ENCODE measurements at regions not wholly inside any gene's neighbourhood (a gene's known extent, or its start where the extent isn't known, plus 50 kb on each side); places are given as distances from the start of the nearest gene placed in this dataset.
"Not testable (repeated sequence)": the region's sequence is repeated elsewhere in the genome, so short reads cannot be mapped to it uniquely, and the experiment has no call there.

DNA sequence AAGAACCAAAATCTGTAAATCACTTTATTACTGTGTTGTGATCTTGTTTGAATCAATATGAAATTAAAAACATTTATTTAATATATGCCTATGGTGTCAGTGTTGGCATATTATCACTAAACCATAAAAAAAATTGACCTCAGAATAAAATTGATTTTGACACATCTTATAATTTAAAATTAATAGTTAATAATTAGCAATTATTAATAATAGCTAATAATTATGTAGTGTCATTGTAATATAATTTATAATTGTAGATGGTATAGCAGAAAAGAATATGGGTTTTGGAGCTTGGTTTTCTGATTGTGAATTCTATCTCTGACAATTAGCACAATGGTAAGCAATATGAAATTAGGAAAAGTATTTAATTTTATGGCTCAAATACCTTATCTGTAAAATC is 89.4 kb upstream of the CNTNAP2 start:
- Histone ChIP-seq H3K9me3 (no peaks in the 10 kb centered on the region), H3K27ac (no peak overlapping the region), H3K36me3 (no peaks in the 10 kb centered on the region), H3K4me3 (no peak overlapping the region), H3K27me3 (no peaks in the 10 kb centered on the region), H3K4me1 (no peaks in the 10 kb centered on the region)
- intact Hi-C loops (cut with DNase I): no loop called here
- DNase-seq (no peak), ATAC-seq (no peak)
- TF ChIP-seq POLR2A (IDR thresholded peaks at IDR 0.05) (no peak), CTCF (IDR thresholded peaks at IDR 0.05) (no peak)

DNA sequence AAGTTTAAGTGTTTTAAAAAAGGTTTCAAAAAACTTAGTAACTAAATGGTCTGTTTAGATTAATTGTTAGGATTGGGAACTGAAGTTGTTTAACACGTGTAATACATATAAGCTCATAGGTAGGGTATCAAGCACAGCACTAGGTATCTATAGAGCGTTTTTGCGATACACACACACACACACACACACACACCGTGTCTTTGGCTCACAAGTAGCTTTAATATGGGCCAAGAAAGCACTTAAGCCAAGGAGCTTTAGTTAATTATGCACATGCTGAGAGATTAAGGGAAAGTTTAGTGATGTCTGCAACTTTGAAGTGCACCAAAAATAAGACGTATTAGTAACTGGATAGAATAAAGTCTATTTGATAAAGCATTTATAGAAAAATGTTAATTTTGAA is 93.8 kb upstream of the CNTNAP2 start:
- TF ChIP-seq POLR2A (IDR thresholded peaks at IDR 0.05): no peak
- TF ChIP-seq CTCF (IDR thresholded peaks at IDR 0.05): no peak
- Histone ChIP-seq H3K36me3 (no peaks in the 10 kb centered on the region), H3K27ac (no peak overlapping the region), H3K9me3 (no peaks in the 10 kb centered on the region), H3K4me1 (no peaks in the 10 kb centered on the region), H3K4me3 (no peak overlapping the region), H3K27me3 (no peaks in the 10 kb centered on the region)
- intact Hi-C loops (cut with DNase I): no loop called here
- DNase-seq: no peak
- no peak for ATAC-seq
- WGBS (ENCODE audit: insufficient coverage, low coverage, low lambda C conversion rate, missing lambda C conversion rate): 57% methylated on average over 5 of the region's 5 CpGs

DNA sequence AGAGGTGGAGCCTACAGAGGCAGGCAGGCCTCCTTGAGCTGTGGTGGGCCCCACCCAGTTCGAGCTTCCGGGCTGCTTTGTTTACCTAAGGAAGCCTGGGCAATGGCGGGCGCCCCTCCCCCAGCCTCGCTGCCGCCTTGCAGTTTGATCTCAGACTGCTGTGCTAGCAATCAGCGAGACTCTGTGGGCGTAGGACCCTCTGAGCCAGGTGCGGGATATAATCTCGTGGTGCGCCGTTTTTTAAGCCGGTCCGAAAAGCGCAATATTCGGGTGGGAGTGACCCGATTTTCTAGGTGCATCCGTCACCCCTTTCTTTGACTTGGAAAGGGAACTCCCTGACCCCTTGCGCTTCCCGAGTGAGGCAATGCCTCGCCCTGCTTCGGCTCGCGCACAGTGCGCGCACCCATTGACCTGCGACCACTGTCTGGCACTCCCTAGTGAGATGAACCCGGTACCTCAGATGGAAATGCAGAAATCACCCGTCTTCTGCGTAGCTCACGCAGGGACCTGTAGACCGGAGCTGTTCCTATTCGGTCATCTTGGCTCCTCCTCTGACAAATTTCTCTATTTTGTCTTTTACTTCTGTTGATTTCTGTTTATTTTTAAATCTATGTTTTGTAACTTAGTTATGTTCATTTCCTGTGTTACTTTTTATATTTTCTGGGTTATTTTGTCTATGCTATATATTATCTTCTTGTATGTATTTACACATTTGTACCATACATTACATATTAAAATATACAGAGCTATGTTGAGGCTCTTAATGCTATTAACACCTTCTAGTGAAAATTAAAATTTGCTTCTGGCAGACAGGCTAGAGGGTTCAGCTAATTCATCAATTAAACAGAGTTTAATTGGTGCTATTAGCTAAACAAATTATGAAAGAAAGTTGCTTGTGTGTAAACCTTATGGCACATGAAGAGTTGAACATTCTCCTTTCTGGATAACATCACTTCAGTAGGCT is 97.3 kb upstream of the CNTNAP2 start:
- H3K9me3 ChIP-seq; DNase-seq; H3K27me3 ChIP-seq; ATAC-seq; intact Hi-C loops (cut with DNase I); H3K36me3 ChIP-seq; H3K27ac ChIP-seq; H3K4me3 ChIP-seq; H3K4me1 ChIP-seq: not testable (repeated sequence)
- 93% methylated on average over 6 of the region's 33 CpGs for WGBS (ENCODE audit: insufficient coverage, low coverage, low lambda C conversion rate, missing lambda C conversion rate)

GRCh38 chr7:146017366-146017765 is 99.2 kb upstream of the CNTNAP2 start:
- ATAC-seq; intact Hi-C loops (cut with DNase I); DNase-seq; H3K27ac ChIP-seq; H3K9me3 ChIP-seq; H3K4me1 ChIP-seq; H3K36me3 ChIP-seq; H3K27me3 ChIP-seq; H3K4me3 ChIP-seq: not testable (repeated sequence)
- 37% methylated on average over 4 of the region's 5 CpGs for WGBS (ENCODE audit: insufficient coverage, low coverage, low lambda C conversion rate, missing lambda C conversion rate)

- H3K4me1 ChIP-seq; DNase-seq; H3K9me3 ChIP-seq; H3K27me3 ChIP-seq; intact Hi-C loops (cut with DNase I); H3K27ac ChIP-seq; H3K4me3 ChIP-seq; ATAC-seq; H3K36me3 ChIP-seq: not testable (repeated sequence)
- WGBS (ENCODE audit: insufficient coverage, low coverage, low lambda C conversion rate, missing lambda C conversion rate): 44% methylated on average over 2 of the region's 2 CpGs
Observed at GRCh38 chr7:146014154-146014553, 102.4 kb upstream of the CNTNAP2 start.

- no peak overlapping the region for H3K27ac ChIP-seq
- H3K4me3 ChIP-seq: no peak overlapping the region
- H3K36me3 ChIP-seq: no peaks in the 10 kb centered on the region
- no peaks in the 10 kb centered on the region for H3K4me1 ChIP-seq
- WGBS (ENCODE audit: insufficient coverage, low coverage, low lambda C conversion rate, missing lambda C conversion rate): 74% methylated on average over 7 of the region's 8 CpGs
- ATAC-seq (no peak), DNase-seq (no peak)
- intact Hi-C loops (cut with DNase I): no loop called here
- H3K9me3 ChIP-seq: peaks cover 0 to 4% (median 0%) of the 10 kb centered on the region in 4 donors
- no peaks in the 10 kb centered on the region for H3K27me3 ChIP-seq
- no peak for TF ChIP-seq CTCF (IDR thresholded peaks at IDR 0.05)
- TF ChIP-seq POLR2A (IDR thresholded peaks at IDR 0.05): no peak
Observed at GRCh38 chr7:146008293-146008692, 108.3 kb upstream of the CNTNAP2 start.

Measured in right lobe of liver (tissue), 6 donors.